ENCODE measurements at regions not wholly inside any gene's neighbourhood (a gene's known extent, or its start where the extent isn't known, plus 50 kb on each side); places are given as distances from the start of the nearest gene placed in this dataset.

GRCh38 chr15:93283854-93284253 lies 194.8 kb upstream of the RGMA start:
- no peaks in the 10 kb centered on the region for H3K9me3 Mint-ChIP-seq
- H3K4me1 Mint-ChIP-seq (ENCODE audit: low read depth), result no peaks in the 10 kb centered on the region
- no peaks in the 10 kb centered on the region for H3K27me3 Mint-ChIP-seq
- no peaks in the 10 kb centered on the region for H3K36me3 Mint-ChIP-seq (ENCODE audit: low read depth)
- H3K27ac Mint-ChIP-seq, result no peak overlapping the region
- H3K4me3 Mint-ChIP-seq, result no peak overlapping the region

DNA sequence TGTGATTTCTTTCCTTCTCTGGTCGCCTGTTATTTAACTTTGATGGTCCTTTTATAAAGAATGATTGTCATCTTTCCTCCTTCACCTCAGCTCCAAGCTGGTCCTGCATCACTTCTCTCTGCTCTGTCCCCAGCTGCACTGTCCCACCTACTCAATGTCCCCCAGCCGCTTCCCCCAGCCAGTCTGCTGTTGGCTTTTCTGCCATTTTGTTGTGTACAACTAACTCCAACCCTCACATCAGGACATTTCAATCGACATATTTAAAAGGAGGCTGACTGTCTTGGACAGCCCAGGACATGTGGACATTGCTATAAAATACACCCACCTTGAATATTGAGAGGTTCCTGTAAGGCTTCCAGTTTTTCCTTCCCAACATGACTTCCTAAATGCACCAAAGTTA lies 193.8 kb upstream of the RGMA start:
- H3K27me3 Mint-ChIP-seq, result no peaks in the 10 kb centered on the region
- H3K4me1 Mint-ChIP-seq (ENCODE audit: low read depth), result no peaks in the 10 kb centered on the region
- no peak overlapping the region for H3K27ac Mint-ChIP-seq
- no peaks in the 10 kb centered on the region for H3K9me3 Mint-ChIP-seq
- no peaks in the 10 kb centered on the region for H3K36me3 Mint-ChIP-seq (ENCODE audit: low read depth)
- no peak overlapping the region for H3K4me3 Mint-ChIP-seq

GRCh38 chr15:93278783-93279182 lies 189.8 kb upstream of the RGMA start:
- Mint-ChIP-seq H3K4me3 (no peak overlapping the region), H3K36me3 (ENCODE audit: low read depth) (no peaks in the 10 kb centered on the region), H3K27me3 (no peaks in the 10 kb centered on the region), H3K9me3 (no peaks in the 10 kb centered on the region), H3K4me1 (ENCODE audit: low read depth) (no peaks in the 10 kb centered on the region), H3K27ac (no peak overlapping the region)

- H3K36me3 Mint-ChIP-seq (ENCODE audit: low read depth), result no peaks in the 10 kb centered on the region
- H3K27ac Mint-ChIP-seq, result no peak overlapping the region
- H3K27me3 Mint-ChIP-seq, result no peaks in the 10 kb centered on the region
- no peaks in the 10 kb centered on the region for H3K4me1 Mint-ChIP-seq (ENCODE audit: low read depth)
- H3K9me3 Mint-ChIP-seq, result no peaks in the 10 kb centered on the region
- no peak overlapping the region for H3K4me3 Mint-ChIP-seq
Measured at GRCh38 chr15:93278006-93278405, 189.0 kb upstream of the RGMA start.

GRCh38 chr15:93274257-93274656 lies 185.2 kb upstream of the RGMA start:
- no peaks in the 10 kb centered on the region for H3K9me3 Mint-ChIP-seq
- no peak overlapping the region for H3K27ac Mint-ChIP-seq
- H3K4me3 Mint-ChIP-seq, result no peak overlapping the region
- no peaks in the 10 kb centered on the region for H3K4me1 Mint-ChIP-seq (ENCODE audit: low read depth)
- no peaks in the 10 kb centered on the region for H3K27me3 Mint-ChIP-seq
- H3K36me3 Mint-ChIP-seq (ENCODE audit: low read depth), result no peaks in the 10 kb centered on the region

DNA sequence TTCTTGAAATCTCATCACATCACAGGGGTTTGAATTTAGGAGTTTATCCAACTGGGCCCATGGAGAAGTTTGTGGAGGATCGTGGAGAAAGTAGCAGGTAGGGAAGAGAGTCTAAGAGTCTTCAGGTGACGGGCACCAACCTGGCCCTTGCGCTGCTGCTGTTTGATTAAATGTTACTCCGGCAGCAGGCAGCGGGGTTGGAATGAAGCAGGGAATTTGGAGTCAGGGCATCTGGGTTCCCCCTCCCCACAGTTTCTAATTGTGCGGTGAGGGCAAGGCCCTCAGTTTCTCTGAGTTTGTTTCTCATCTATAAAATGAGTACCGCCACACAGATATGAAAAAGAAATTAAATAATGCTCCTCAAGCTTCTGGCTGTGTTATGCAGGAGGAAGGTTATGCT lies 182.9 kb upstream of the RGMA start:
- no peaks in the 10 kb centered on the region for H3K9me3 Mint-ChIP-seq
- no peaks in the 10 kb centered on the region for H3K27me3 Mint-ChIP-seq
- H3K27ac Mint-ChIP-seq, result no peak overlapping the region
- no peaks in the 10 kb centered on the region for H3K36me3 Mint-ChIP-seq (ENCODE audit: low read depth)
- H3K4me1 Mint-ChIP-seq (ENCODE audit: low read depth), result no peaks in the 10 kb centered on the region
- H3K4me3 Mint-ChIP-seq, result no peak overlapping the region

GRCh38 chr15:93270937-93271467 lies 182.0 kb upstream of the RGMA start:
- Mint-ChIP-seq H3K9me3 (no peaks in the 10 kb centered on the region), H3K27ac (no peak overlapping the region), H3K4me3 (no peak overlapping the region), H3K36me3 (ENCODE audit: low read depth) (no peaks in the 10 kb centered on the region), H3K27me3 (no peaks in the 10 kb centered on the region), H3K4me1 (ENCODE audit: low read depth) (no peaks in the 10 kb centered on the region)

- H3K9me3 Mint-ChIP-seq, result no peaks in the 10 kb centered on the region
- no peaks in the 10 kb centered on the region for H3K4me1 Mint-ChIP-seq (ENCODE audit: low read depth)
- no peaks in the 10 kb centered on the region for H3K36me3 Mint-ChIP-seq (ENCODE audit: low read depth)
- H3K4me3 Mint-ChIP-seq, result no peak overlapping the region
- H3K27me3 Mint-ChIP-seq, result no peaks in the 10 kb centered on the region
- peak overlapping the region; percentile 52 for H3K27ac Mint-ChIP-seq
Measured at GRCh38 chr15:93268066-93268465, 179.1 kb upstream of the RGMA start.

DNA sequence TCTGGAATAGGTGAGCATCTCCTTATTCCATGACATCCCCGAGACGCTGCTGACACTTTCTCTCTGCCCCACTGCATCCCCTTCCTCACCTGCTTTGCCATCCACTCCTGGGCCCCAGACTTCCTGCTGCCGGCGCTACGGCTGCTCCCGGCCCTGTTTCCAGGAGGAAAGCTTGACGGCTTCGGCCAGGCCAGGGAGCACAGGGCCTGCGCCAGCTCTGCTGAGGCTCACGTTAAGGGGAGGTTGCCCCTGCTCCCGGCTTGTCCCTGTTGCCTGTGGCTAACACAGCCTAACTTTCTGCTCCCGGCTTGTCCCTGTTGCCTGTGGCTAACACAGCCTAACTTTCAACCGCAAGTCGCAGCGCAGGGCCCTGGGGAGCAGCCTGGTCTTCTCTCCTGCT lies 177.3 kb upstream of the RGMA start:
- no peaks in the 10 kb centered on the region for H3K4me1 Mint-ChIP-seq (ENCODE audit: low read depth)
- no peaks in the 10 kb centered on the region for H3K27me3 Mint-ChIP-seq
- H3K4me3 Mint-ChIP-seq, result no peak overlapping the region
- no peaks in the 10 kb centered on the region for H3K36me3 Mint-ChIP-seq (ENCODE audit: low read depth)
- H3K9me3 Mint-ChIP-seq, result no peaks in the 10 kb centered on the region
- no peak overlapping the region for H3K27ac Mint-ChIP-seq

- no peaks in the 10 kb centered on the region for H3K9me3 Mint-ChIP-seq
- no peaks in the 10 kb centered on the region for H3K4me1 Mint-ChIP-seq (ENCODE audit: low read depth)
- no peak overlapping the region for H3K4me3 Mint-ChIP-seq
- H3K27me3 Mint-ChIP-seq, result no peaks in the 10 kb centered on the region
- no peaks in the 10 kb centered on the region for H3K36me3 Mint-ChIP-seq (ENCODE audit: low read depth)
- H3K27ac Mint-ChIP-seq, result no peak overlapping the region
Measured at GRCh38 chr15:93265111-93265556, 176.1 kb upstream of the RGMA start.

DNA sequence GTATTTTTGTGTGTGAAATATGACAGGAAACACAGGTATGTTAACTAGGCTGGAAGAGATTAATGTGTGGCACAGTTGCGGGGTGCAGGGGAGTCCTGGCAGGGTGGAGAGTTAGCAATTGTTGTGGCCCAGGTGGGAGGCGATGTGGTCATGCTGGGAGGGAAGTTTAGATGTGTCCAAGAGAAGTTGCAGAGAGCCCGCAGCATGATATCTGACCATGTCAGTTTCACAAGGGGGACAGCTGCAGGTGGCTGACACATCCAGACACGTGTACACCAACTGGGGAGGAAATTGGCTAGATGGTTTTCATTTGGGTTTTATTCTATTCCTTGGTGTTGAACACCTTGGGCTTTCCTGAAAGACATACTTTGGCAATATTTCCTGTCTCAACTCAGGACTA lies 172.8 kb upstream of the RGMA start:
- Mint-ChIP-seq H3K4me3 (no peak overlapping the region), H3K27ac (no peak overlapping the region), H3K27me3 (no peaks in the 10 kb centered on the region), H3K36me3 (ENCODE audit: low read depth) (no peaks in the 10 kb centered on the region), H3K4me1 (ENCODE audit: low read depth) (no peaks in the 10 kb centered on the region), H3K9me3 (no peaks in the 10 kb centered on the region)

- Mint-ChIP-seq H3K36me3 (ENCODE audit: low read depth) (no peaks in the 10 kb centered on the region), H3K4me3 (no peak overlapping the region), H3K4me1 (ENCODE audit: low read depth) (no peaks in the 10 kb centered on the region), H3K27me3 (no peaks in the 10 kb centered on the region), H3K9me3 (no peaks in the 10 kb centered on the region), H3K27ac (no peak overlapping the region)
Measured at GRCh38 chr15:93257920-93258319, 168.9 kb upstream of the RGMA start.

GRCh38 chr15:93253681-93254080 lies 164.7 kb upstream of the RGMA start:
- Mint-ChIP-seq H3K27me3 (no peaks in the 10 kb centered on the region), H3K4me3 (no peak overlapping the region), H3K9me3 (no peaks in the 10 kb centered on the region), H3K27ac (no peak overlapping the region), H3K36me3 (ENCODE audit: low read depth) (no peaks in the 10 kb centered on the region), H3K4me1 (ENCODE audit: low read depth) (no peaks in the 10 kb centered on the region)

GRCh38 chr15:93252780-93253179 lies 163.8 kb upstream of the RGMA start:
- Mint-ChIP-seq H3K27me3 (no peaks in the 10 kb centered on the region), H3K36me3 (ENCODE audit: low read depth) (no peaks in the 10 kb centered on the region), H3K9me3 (no peaks in the 10 kb centered on the region), H3K4me3 (no peak overlapping the region), H3K4me1 (ENCODE audit: low read depth) (no peaks in the 10 kb centered on the region), H3K27ac (no peak overlapping the region)

DNA sequence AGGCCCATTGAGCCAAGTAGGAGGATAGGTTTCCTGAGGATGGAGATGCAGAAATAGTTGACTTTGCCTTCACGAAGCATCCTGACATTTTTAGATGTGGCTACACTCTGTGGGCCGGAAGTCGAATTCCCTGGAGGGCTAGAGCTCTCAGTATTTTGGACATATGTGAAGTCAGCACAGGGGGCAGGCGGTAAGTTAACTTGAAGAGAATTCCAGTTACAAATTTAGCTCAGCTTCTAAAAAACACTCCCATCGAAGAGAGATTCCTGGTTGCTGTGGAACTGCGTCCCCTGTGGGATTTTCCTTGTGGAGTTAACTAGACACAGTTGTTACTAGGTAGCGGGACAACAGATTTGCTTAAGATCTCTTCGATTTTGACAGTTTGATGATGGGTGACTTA lies 161.9 kb upstream of the RGMA start:
- H3K4me1 Mint-ChIP-seq (ENCODE audit: low read depth), result peaks cover 5% of the 10 kb centered on the region
- peaks cover 4% of the 10 kb centered on the region for H3K27me3 Mint-ChIP-seq
- H3K36me3 Mint-ChIP-seq (ENCODE audit: low read depth), result no peaks in the 10 kb centered on the region
- no peak overlapping the region for H3K27ac Mint-ChIP-seq
- H3K4me3 Mint-ChIP-seq, result no peak overlapping the region
- H3K9me3 Mint-ChIP-seq, result no peaks in the 10 kb centered on the region

GRCh38 chr15:93250209-93250608 lies 161.2 kb upstream of the RGMA start:
- Mint-ChIP-seq H3K4me1 (ENCODE audit: low read depth) (peaks cover 5% of the 10 kb centered on the region), H3K36me3 (ENCODE audit: low read depth) (no peaks in the 10 kb centered on the region), H3K9me3 (no peaks in the 10 kb centered on the region), H3K4me3 (no peak overlapping the region), H3K27me3 (peaks cover 4% of the 10 kb centered on the region), H3K27ac (no peak overlapping the region)

Measured in stimulated activated naive CD8-positive, alpha-beta T cell treated with anti-CD3 and anti-CD28 coated beads, Interleukin-15, Interleukin-2, amounts not matched to agents 100 ng/mL and 50 ng/mL, for 24 hours (primary cell).